ENCODE measurements at regions not wholly inside any gene's neighbourhood (a gene's known extent, or its start where the extent isn't known, plus 50 kb on each side); places are given as distances from the start of the nearest gene placed in this dataset.

DNA sequence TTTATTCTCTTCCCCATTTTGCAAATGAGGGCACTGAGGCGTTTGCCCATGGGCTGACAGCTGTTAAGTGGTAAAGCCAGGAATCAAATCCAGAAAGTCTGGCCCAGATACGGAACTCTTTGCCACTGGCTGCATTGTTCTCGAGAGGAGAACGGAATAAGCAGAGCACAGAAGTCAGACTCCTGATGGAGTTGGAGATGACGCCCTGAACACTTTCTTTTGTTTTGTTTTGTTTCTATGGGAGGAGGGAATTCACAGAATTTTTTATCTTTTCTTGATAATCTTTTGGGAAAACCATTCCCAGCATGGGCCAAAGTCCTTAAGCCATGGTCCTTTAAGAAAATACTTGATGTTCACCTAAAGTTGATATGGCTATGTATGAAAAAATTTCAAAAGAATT lies 322.2 kb downstream of the RDH14 start:
- TF ChIP-seq SP1 (IDR thresholded peaks at IDR 0.05) (no peak), HDGF (IDR thresholded peaks at IDR 0.05; ENCODE audit: borderline replicate concordance) (no peak), SUZ12 (IDR thresholded peaks at IDR 0.05) (no peak), ZNF384 (IDR thresholded peaks at IDR 0.05) (no peak), TARDBP (IDR thresholded peaks at IDR 0.05) (no peak), FOXA1 (IDR thresholded peaks at IDR 0.05) (no peak), CTBP1 (IDR thresholded peaks at IDR 0.05; ENCODE audit: borderline replicate concordance) (no peak), FOXM1 (IDR thresholded peaks at IDR 0.05; ENCODE audit: borderline replicate concordance) (no peak), ELF4 (IDR thresholded peaks at IDR 0.05) (no peak), FOXK2 (IDR thresholded peaks at IDR 0.05) (no peak), NFRKB (IDR thresholded peaks at IDR 0.05) (no peak), BHLHE40 (IDR thresholded peaks at IDR 0.05; ENCODE audit: borderline replicate concordance) (no peak), ARNT (IDR thresholded peaks at IDR 0.05) (no peak)
- TF ChIP-seq, protein P1, sequence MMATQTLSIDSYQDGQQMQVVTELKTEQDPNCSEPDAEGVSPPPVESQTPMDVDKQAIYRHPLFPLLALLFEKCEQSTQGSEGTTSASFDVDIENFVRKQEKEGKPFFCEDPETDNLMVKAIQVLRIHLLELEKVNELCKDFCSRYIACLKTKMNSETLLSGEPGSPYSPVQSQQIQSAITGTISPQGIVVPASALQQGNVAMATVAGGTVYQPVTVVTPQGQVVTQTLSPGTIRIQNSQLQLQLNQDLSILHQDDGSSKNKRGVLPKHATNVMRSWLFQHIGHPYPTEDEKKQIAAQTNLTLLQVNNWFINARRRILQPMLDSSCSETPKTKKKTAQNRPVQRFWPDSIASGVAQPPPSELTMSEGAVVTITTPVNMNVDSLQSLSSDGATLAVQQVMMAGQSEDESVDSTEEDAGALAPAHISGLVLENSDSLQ (IDR thresholded peaks at IDR 0.05): no peak
